Skeletal muscle cell (primary cell): ENCODE measurements at regions not wholly inside any gene's neighbourhood (a gene's known extent, or its start where the extent isn't known, plus 50 kb on each side); places are given as distances from the start of the nearest gene placed in this dataset.

ENCODE experiments used
- DNase-seq: peaks from one replicate; pipeline ENCODE4 v3.0.0-alpha.2; 2010; ENCODE audit warnings: low read depth
- H3K4me3 ChIP-seq: 2 replicates; pipeline ENCODE4 v1.5.1; 2011; ENCODE audit warnings: low read depth, mild to moderate bottlenecking, control low read depth, low read length, moderate library complexity

GRCh38 chr6:113171882-113172281 is 685.3 kb upstream of the MARCKS start:
- no peak for DNase-seq
- no peak overlapping the region for H3K4me3 ChIP-seq

- peak; percentile 35 for DNase-seq
- H3K4me3 ChIP-seq, result no peak overlapping the region
Measured at GRCh38 chr6:113172531-113172966, 684.6 kb upstream of the MARCKS start.

GRCh38 chr6:113178349-113178748 is 678.8 kb upstream of the MARCKS start:
- no peak for DNase-seq
- no peak overlapping the region for H3K4me3 ChIP-seq

GRCh38 chr6:113181164-113181563 is 676.0 kb upstream of the MARCKS start:
- H3K4me3 ChIP-seq, result no peak overlapping the region
- DNase-seq, result no peak

- DNase-seq, result peak; percentile 54
- H3K4me3 ChIP-seq, result no peak overlapping the region
Measured at GRCh38 chr6:113182370-113183141, 674.6 kb upstream of the MARCKS start.

- H3K4me3 ChIP-seq, result no peak overlapping the region
- DNase-seq, result peak; percentile 52
Measured at GRCh38 chr6:113184291-113184690, 672.9 kb upstream of the MARCKS start.

GRCh38 chr6:113184736-113185135 is 672.4 kb upstream of the MARCKS start:
- H3K4me3 ChIP-seq, result no peak overlapping the region
- no peak for DNase-seq

GRCh38 chr6:113185299-113185698 is 671.8 kb upstream of the MARCKS start:
- no peak overlapping the region for H3K4me3 ChIP-seq
- no peak for DNase-seq

- DNase-seq, result no peak
- no peak overlapping the region for H3K4me3 ChIP-seq
Measured at GRCh38 chr6:113187661-113188060, 669.5 kb upstream of the MARCKS start.

GRCh38 chr6:113188962-113189361 is 668.2 kb upstream of the MARCKS start:
- DNase-seq, result no peak
- no peak overlapping the region for H3K4me3 ChIP-seq

- DNase-seq, result no peak
- no peak overlapping the region for H3K4me3 ChIP-seq
Measured at GRCh38 chr6:113190170-113190569, 667.0 kb upstream of the MARCKS start.

GRCh38 chr6:113194090-113194489 is 663.1 kb upstream of the MARCKS start:
- no peak for DNase-seq
- H3K4me3 ChIP-seq, result no peak overlapping the region

GRCh38 chr6:113202852-113203714 is 654.1 kb upstream of the MARCKS start:
- no peak overlapping the region for H3K4me3 ChIP-seq
- no peak for DNase-seq

GRCh38 chr6:113203715-113204110 is 653.4 kb upstream of the MARCKS start:
- DNase-seq, result no peak
- H3K4me3 ChIP-seq, result no peak overlapping the region

- H3K4me3 ChIP-seq, result no peak overlapping the region
- DNase-seq, result no peak
Measured at GRCh38 chr6:113205553-113205952, 651.6 kb upstream of the MARCKS start.

GRCh38 chr6:113208726-113209125 is 648.4 kb upstream of the MARCKS start:
- no peak for DNase-seq
- no peak overlapping the region for H3K4me3 ChIP-seq

GRCh38 chr6:113209315-113209714 is 647.8 kb upstream of the MARCKS start:
- H3K4me3 ChIP-seq, result no peak overlapping the region
- no peak for DNase-seq

- H3K4me3 ChIP-seq, result no peak overlapping the region
- DNase-seq, result no peak
Measured at GRCh38 chr6:113211170-113211569, 646.0 kb upstream of the MARCKS start.

GRCh38 chr6:113219783-113220182 is 637.4 kb upstream of the MARCKS start:
- no peak for DNase-seq

GRCh38 chr6:113220832-113221231 is 636.3 kb upstream of the MARCKS start:
- no peak overlapping the region for H3K4me3 ChIP-seq
- no peak for DNase-seq

More at GRCh38 chr6:113219783-113220182, 637.4 kb upstream of the MARCKS start:
- H3K4me3 ChIP-seq, result no peak overlapping the region

GRCh38 chr6:113221850-113222249 is 635.3 kb upstream of the MARCKS start:
- H3K4me3 ChIP-seq, result no peak overlapping the region
- no peak for DNase-seq
